Effector memory CD4-positive, alpha-beta T cell (primary cell): ENCODE measurements at regions not wholly inside any gene's neighbourhood (a gene's known extent, or its start where the extent isn't known, plus 50 kb on each side); places are given as distances from the start of the nearest gene placed in this dataset.

Experiments
- DNase-seq, 3 donors: peaks; one replicate each; pipeline ENCODE4 v3.0.0-alpha.2; 2020
- H3K27ac ChIP-seq: 2 replicates; pipeline ENCODE4 v1.7.0; 2013; ENCODE audit warnings: mild to moderate bottlenecking, low read length, moderate library complexity; ENCODE audit not compliant: insufficient read depth, poor library complexity, severe bottlenecking
- H3K27me3 ChIP-seq: replicated peaks from 2 replicates; pipeline ENCODE4 v1.7.0; 2013; ENCODE audit warnings: mild to moderate bottlenecking, low read length; ENCODE audit not compliant: insufficient read depth, control insufficient read depth, poor library complexity, severe bottlenecking
- H3K36me3 ChIP-seq: 2 replicates; pipeline ENCODE4 v1.7.0; 2013; ENCODE audit warnings: mild to moderate bottlenecking, low read length, moderate library complexity; ENCODE audit not compliant: control insufficient read depth, insufficient read depth
- H3K4me1 ChIP-seq: 2 replicates; pipeline ENCODE4 v1.7.0; 2013; ENCODE audit warnings: low read length, mild to moderate bottlenecking; ENCODE audit not compliant: control insufficient read depth, insufficient read depth, poor library complexity, severe bottlenecking
- H3K4me3 ChIP-seq: 2 replicates; pipeline ENCODE4 v1.7.0; 2013; ENCODE audit warnings: low read length, low read depth, mild to moderate bottlenecking; ENCODE audit not compliant: insufficient read depth, poor library complexity, severe bottlenecking
- H3K9me3 ChIP-seq: 2 replicates; pipeline ENCODE4 v1.7.0; 2013; ENCODE audit warnings: mild to moderate bottlenecking, low read length, moderate library complexity; ENCODE audit not compliant: control insufficient read depth

DNA sequence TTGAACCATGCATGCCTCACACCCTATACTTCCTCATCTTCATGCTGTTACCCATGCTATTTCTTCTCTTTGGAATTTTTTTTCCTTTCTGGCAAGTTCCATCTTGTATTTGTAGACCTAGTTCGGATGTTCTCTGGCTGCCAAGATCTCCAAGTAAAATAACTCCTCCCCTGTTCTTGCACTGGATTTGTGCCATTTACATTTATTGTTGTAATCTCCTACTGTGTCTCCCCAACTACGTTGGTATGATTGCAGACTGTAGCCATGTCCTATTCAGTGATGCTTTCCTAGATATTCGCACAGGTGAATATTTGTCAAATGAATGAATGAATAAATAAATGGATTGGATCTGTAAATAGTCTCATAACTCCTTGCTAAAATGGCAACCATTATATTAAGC is 546.0 kb downstream of the MN1 start:
- Histone ChIP-seq H3K36me3 (no peaks in the 10 kb centered on the region), H3K4me1 (no peaks in the 10 kb centered on the region), H3K4me3 (no peak overlapping the region), H3K27me3 (no peaks in the 10 kb centered on the region), H3K27ac (no peak overlapping the region), H3K9me3 (no peaks in the 10 kb centered on the region)
- no peak for DNase-seq

DNA sequence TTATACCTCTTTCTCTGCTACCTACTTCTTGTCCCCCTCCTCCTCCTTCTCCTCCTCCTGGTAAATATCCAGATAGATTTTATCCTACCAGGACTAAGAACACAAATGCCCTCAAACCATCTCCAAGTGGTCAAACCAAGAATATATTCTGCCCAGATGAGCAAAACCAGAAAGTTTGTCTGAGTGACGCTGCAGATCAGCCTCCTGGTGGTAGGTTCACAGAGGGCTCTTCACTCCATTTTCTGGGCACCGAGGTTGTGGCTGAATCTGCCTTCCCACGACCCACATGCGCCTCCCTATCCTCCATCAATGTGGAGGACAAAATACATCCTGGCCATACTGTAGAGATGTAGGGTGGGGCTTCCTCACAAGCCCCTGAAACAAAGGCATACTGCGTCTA is 543.6 kb downstream of the MN1 start:
- Histone ChIP-seq H3K9me3 (no peaks in the 10 kb centered on the region), H3K4me3 (no peak overlapping the region), H3K36me3 (no peaks in the 10 kb centered on the region), H3K4me1 (no peaks in the 10 kb centered on the region), H3K27ac (no peak overlapping the region), H3K27me3 (no peaks in the 10 kb centered on the region)
- DNase-seq, result no peak

DNA sequence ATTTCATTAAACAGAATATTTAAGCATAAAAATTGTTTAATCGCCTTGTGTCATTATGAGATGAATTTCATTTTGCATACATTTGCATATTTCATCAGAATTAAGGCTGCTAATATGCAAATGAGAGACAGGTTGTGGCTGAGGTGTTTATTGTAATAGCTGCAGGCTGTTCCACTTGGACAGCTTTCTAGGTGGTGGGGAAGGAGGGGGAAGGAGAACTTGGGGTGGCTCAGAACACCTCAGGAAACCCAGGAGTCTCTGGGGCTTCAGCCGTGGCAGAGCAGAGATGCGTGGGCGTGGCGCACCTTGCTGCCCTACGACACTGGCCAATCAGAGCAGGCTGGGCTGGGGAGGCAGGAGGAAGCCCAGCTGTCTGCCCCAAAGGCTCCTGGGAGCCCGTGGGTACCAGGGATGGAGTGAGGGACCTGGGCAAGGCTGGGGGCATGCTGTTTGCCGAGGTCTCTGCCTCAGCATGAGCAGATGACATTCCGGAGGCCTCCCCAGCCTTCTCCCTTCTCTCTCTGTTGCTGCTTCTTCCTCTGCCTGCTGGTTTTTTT is 542.9 kb downstream of the MN1 start:
- Histone ChIP-seq H3K4me1 (no peaks in the 10 kb centered on the region), H3K4me3 (no peak overlapping the region), H3K9me3 (no peaks in the 10 kb centered on the region), H3K36me3 (no peaks in the 10 kb centered on the region), H3K27me3 (no peaks in the 10 kb centered on the region), H3K27ac (no peak overlapping the region)
- DNase-seq, result no peak

DNA sequence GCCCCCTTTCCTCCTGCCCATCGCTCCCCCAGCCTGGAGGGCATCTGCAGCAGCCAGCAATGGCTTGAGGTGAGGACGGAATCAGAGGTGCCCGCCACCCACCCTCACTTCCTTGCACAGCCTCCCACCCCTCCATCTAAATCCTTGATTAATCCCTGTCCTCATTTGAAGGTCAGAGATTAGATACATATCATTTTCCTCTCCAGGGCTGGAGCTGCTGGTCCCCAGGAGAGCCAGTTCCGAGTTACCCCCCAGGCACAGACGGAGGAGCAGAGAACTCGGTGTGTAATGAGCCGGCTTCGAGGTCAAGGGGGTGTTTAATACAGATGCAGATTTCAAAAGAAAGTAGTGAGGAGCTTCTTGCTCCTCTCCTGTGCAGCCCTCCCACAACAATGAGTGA is 542.1 kb downstream of the MN1 start:
- no peak overlapping the region for H3K27ac ChIP-seq
- no peak for DNase-seq
- H3K36me3 ChIP-seq, result no peaks in the 10 kb centered on the region
- H3K9me3 ChIP-seq, result no peaks in the 10 kb centered on the region
- H3K4me3 ChIP-seq, result no peak overlapping the region
- H3K4me1 ChIP-seq, result no peaks in the 10 kb centered on the region
- no peaks in the 10 kb centered on the region for H3K27me3 ChIP-seq

DNA sequence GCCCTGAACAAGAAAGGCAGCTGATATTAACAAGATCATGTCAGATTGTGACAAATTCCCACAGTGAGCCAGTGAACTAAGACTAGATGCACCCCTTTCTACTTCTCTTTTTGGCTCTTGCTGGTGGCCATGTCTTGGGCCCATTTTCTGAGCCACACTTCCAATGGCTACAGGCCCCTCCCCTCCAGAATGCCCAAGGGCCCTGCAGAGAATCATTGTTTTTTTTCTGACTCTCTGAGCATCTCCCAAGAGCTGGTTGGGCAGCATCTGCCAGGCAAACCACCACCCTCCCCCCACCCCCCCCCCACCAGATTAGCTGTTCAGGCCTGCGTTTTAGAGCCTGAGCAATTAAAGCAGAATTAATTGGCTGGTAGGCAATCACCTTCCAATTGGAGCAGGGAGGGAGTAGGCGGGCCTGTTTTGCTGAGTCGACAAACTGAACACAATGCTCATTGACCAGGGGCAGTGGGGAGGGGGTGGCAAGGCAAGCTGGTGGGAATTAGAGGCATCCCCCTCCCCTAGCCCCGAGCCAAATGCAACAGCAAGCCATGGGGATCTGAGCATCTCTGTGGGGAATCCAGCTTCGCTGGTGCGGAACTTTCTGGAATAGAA is 541.4 kb downstream of the MN1 start:
- Histone ChIP-seq H3K36me3 (no peaks in the 10 kb centered on the region), H3K4me1 (no peaks in the 10 kb centered on the region), H3K27ac (no peak overlapping the region), H3K27me3 (no peaks in the 10 kb centered on the region), H3K9me3 (no peaks in the 10 kb centered on the region), H3K4me3 (no peak overlapping the region)
- no peak for DNase-seq

DNA sequence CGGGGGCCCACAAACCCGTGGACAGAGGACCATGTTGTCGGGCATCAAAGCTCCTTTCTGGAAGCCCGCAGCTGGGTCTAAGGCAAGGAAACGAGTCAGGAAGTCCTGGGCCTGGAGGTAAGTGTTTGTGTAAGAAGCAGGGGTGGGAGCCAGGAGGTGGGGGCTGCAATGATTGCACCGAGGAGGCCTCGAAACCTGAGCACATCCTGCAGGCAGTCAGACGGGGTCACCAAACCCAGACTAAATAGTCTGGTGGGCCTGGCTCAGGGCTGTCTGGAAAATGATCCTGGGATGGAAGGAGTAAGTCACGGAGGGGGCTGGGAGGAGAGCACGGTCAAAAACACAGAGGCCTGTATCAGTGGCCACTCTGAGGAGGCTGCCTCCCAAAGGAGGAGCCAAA is 539.2 kb downstream of the MN1 start:
- H3K4me1 ChIP-seq, result no peaks in the 10 kb centered on the region
- no peaks in the 10 kb centered on the region for H3K27me3 ChIP-seq
- no peak overlapping the region for H3K4me3 ChIP-seq
- no peaks in the 10 kb centered on the region for H3K36me3 ChIP-seq
- no peak overlapping the region for H3K27ac ChIP-seq
- H3K9me3 ChIP-seq, result no peaks in the 10 kb centered on the region
- DNase-seq, result no peak

DNA sequence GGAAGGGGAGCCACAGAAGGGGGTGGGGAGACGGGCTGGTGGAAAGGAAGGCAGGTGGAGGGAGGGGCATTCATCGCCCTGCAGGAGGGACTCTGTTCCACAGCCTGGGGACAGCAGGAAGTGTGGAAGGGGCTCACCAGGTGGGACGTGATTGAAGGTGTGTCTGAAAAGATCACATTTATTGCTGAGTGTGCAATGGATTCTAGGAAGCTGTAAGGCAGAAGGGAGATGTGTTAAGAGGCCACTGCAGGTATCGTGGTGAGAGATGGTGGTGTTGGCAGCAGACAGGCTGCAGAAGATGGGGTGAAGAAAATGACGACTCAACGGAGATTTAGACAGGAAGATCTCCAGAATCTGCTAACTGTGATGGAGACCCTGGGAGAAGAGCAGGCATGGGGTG is 537.4 kb downstream of the MN1 start:
- no peak for DNase-seq
- Histone ChIP-seq H3K4me3 (no peak overlapping the region), H3K27ac (no peak overlapping the region), H3K9me3 (no peaks in the 10 kb centered on the region), H3K4me1 (no peaks in the 10 kb centered on the region), H3K27me3 (no peaks in the 10 kb centered on the region), H3K36me3 (no peaks in the 10 kb centered on the region)

DNA sequence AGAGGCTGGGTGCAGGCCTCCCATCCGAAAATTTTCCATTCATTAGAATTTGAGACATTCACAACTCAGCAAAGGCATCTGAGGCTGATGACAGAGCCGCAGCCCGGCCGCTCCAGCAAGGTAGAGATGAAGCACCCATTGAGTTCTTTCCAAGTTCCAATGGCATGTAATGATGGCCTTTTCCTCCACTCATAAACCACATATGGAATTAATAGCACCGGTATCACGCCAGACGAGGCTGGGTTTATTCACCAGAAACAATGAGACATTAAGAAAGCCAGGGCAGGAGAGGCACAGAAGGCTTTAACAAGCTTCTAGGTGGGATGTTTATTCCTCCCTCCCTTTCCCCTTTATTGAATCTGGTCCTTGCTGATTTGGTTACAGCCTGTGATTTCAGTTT is 534.4 kb downstream of the MN1 start:
- Histone ChIP-seq H3K27ac (no peak overlapping the region), H3K36me3 (no peaks in the 10 kb centered on the region)
- DNase-seq, result no peak

DNA sequence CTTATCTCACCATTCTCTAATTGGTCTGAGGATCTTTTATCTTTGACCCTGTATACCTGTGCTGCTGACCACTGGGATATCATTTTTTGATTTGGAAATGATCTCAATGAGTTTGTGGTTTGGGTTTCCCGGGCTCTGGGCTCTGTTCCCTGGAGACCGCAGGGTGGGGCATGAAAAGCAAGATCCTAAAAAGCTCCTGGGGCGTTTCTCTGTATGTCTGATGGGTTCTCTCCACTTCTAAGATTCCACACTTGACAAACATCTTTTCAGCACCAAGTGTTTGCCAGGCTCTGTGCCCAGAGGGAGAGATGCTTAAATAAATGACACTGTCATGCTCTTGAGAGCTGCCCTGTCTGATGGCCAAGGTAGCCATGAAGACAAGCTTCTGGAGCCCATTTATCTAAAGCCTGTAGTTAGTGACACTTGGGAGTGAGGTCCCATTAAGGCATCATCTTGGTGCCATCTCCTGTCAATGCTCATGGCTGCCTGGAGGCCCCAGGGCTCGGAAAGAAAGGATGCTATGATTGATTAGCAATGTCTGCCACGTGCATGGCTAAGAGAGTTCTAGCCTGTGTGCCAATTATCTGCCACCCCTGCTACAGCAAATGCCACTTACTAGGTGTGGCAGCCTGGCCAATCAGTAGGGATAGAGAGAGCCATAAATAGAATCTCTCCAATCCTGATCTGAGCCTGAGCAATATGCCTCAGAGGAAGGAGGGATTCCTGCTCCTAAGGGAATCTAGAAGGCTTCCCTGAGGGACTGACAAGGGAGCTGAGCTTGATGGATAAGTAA is 531.6 kb downstream of the MN1 start:
- Histone ChIP-seq H3K27me3 (no peaks in the 10 kb centered on the region), H3K4me1 (no peaks in the 10 kb centered on the region), H3K4me3 (no peak overlapping the region)

More for the DNA sequence above, 534.4 kb downstream of the MN1 start:
- Histone ChIP-seq H3K27me3 (no peaks in the 10 kb centered on the region), H3K9me3 (no peaks in the 10 kb centered on the region), H3K4me1 (no peaks in the 10 kb centered on the region), H3K4me3 (no peak overlapping the region)

DNA sequence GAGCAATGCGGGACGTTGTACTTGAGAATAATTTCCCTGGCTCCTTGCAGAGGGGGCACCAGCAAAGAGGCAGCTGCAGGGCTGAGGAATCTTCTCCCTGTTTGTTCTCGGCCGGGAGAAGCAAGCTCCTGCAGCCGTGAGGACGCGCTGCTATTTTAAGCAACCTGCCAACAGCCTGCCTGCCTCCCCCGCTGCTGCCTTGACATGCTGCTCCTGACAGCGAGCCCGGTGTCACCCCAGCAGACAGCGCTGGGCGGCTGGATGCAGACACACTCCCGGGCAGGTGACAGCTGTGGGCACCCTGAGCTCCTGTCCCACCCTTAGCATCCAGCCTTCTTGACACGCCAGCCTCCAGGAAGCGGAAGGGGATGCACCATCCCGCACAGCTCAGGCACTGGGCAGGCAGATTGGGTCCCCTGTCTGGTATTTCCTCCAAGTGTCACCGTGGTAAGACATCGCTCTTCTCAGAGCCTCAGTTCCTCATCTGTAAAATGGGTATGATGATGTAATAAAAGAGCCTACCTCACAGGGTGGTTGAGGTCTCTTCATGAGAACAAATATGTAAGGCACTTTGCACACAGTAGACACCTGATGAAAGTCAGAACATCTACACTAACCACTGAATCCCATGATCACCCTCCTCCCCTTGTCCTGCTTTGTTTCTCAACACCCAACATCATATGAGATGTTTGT is 530.6 kb downstream of the MN1 start:
- Histone ChIP-seq H3K27me3 (no peaks in the 10 kb centered on the region), H3K36me3 (no peaks in the 10 kb centered on the region), H3K4me3 (no peak overlapping the region), H3K27ac (no peak overlapping the region), H3K4me1 (no peaks in the 10 kb centered on the region), H3K9me3 (no peaks in the 10 kb centered on the region)
- DNase-seq, result no peak

More for the DNA sequence above, 531.6 kb downstream of the MN1 start:
- no peaks in the 10 kb centered on the region for H3K36me3 ChIP-seq
- no peak overlapping the region for H3K27ac ChIP-seq
- no peak for DNase-seq
- no peaks in the 10 kb centered on the region for H3K9me3 ChIP-seq
